Limb (tissue), 2 donors: ENCODE measurements at regions not wholly inside any gene's neighbourhood (a gene's known extent, or its start where the extent isn't known, plus 50 kb on each side); places are given as distances from the start of the nearest gene placed in this dataset.

ENCODE experiments used
- DNase-seq, 2 donors: peaks; one replicate each; pipeline ENCODE4 v3.0.0-alpha.2; 2016; ENCODE audit errors: extremely low spot score in 2 of 2

DNA sequence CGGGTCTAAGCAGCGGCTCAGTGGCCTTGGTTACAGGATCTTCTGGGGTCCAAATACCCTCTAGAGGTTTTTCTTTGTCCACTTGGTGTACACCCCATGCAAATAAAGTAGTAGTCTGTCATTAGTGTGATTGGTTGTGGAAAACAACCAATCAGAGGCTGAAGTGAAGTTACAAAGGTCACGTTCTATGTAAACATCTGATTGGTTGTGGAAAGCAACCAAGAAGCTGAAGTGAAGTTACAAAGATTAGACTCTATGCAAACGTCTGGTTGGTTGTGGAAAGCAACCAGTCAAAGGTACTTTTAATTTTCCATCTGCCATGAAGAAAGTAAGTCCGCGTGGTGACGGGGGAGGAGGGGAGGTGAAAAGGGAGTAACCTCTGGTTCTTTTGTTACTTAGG is 790.9 kb downstream of the UQCRFS1 start:
- no peak for DNase-seq

DNA sequence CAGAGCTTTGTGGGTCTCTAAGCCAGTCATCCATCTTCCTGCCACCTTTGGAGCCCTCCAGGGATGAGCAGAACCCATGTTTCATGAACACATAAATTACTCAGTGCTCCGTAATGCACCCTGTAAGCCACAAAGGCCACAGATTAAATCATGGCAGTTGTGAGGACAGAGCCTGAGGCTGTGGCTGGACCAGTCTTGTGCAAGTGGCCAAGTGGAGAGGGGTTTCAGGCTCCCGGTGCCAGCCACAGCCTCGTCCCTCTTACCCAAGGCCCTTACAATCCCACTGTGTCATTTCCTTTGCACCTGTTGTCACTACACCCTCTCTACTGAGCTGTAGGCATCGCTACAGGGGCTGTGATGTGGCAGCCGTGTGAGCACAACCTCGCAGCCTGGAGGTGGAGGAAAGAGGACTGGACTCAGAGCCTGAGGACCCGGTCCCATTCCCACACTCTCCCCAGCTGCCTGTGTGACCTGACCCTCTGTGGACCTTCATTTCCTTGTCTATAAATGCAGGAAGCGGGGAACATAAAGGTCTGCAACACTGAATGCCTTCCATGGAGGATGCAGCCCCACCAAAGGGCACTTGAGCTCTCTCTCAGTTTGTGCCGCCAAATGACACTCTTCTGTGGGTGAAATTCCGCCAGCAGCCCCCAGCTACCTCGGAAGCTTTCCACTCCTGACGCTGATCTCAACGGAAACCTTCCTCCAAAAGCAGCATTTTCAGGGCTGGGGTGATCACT is 792.0 kb downstream of the UQCRFS1 start:
- no peak for DNase-seq

DNA sequence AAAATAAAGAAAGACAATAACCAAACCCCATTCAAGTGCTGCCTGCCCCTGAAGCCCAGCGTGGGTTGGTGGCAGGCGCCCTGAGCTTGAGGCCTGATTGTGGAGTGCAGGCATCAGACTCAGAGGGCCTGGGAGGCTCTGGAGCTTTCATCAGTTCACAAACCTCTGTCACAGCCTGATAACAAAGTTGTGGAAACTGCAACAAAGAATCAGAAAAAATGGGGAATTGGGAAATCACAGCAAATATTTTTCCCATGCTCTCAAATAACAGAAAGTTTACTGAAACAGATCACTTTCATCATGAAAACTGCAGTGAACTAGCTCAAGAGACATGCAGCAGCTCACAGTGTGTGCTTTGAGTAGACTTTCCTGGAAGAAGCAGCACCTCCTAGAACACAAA is 793.6 kb downstream of the UQCRFS1 start:
- no peak for DNase-seq

DNA sequence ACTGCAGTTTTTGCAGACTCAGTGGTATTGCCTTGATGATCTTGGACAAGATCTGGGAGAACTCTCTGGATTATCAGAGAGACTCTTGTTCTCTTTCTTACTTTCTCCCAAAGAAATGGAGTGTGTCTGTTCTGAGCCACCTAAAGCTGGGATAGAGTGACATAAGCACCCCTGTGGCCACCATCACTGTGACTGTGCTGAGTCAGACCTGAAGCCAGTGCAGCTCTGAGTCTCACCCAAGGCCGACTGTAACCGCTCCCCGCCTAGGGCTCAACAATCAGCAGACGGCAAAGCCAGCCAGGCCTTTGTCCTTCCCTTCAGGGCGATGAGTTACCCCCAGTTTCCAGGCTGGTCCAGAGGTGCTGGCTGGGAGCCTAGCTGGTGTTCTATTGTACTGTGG is 795.6 kb downstream of the UQCRFS1 start:
- DNase-seq: no peak

DNA sequence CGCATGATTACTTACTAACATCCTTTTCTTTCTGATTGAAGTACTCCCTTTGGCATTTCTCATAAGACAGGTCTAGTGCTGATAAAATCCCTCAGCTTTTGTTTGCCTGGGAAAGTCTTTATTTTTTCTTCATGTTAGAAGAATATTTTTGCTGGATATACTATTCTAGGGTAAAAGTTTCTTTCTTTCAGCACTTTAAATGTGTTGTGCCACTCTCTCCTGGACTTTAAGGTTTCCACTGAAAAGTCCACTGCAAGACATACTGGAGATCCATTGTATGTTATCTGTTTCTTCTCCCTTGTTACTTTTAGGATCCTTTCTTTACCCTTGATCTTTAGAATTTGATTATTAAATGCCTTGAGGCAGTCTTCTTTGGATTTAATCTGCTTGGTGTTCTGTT is 796.7 kb downstream of the UQCRFS1 start:
- DNase-seq: no peak

DNA sequence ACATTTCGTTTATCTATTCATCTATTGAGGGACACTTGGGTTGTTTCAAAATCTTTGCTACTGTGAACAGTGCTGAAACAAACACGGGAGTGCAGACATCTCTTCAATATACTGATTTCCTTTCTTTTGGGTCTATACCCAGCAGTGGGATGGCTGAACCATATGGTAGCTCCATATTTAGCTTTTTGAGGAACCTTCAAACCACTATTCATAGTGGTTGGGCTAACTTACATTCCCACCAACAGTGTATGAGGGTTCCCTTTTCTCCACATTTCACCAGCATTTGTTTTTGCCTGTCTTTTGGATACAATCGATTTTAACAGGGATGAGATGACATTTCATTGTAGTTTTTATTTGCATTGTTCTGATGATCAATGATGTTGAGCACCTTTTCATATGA is 798.2 kb downstream of the UQCRFS1 start:
- DNase-seq: no peak

DNA sequence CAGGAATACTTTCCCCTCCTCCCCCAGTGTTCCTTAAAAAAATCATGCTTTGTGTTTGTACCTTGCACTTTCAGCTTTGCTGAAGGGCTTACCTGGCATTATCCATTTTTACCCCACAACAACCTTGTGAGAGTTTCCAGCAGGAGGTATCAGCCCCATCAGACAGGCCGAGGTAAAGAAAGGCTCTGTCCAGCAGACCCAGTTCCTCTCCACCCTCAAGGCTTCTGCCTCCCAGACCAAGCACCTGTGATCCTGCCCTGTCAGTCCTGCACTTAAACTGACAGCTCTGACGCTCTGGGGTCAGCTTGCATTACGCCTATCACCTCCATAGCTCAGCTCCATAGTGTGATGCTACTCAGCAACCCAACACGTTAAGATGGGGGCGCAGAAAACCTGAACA is 803.1 kb downstream of the UQCRFS1 start:
- DNase-seq: no peak

DNA sequence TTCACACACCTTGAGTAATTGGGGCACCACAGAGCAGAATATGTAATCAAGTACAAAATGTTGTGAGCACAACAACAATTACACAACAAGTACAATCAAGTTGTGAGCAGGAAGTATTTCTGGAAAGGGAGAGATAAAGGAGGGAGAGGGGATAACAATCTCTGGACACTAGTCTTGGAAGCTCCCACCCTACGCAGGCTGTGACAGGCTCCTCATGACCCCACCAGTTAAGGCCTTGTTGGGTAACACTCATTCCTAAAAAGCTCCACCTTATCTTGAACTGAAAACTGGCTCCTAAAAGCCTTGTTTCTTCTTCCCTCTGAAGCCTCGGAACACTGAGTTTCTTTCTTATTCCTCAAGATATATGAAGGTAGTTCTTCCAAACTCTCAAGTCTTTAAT is 806.0 kb downstream of the UQCRFS1 start:
- no peak for DNase-seq

DNA sequence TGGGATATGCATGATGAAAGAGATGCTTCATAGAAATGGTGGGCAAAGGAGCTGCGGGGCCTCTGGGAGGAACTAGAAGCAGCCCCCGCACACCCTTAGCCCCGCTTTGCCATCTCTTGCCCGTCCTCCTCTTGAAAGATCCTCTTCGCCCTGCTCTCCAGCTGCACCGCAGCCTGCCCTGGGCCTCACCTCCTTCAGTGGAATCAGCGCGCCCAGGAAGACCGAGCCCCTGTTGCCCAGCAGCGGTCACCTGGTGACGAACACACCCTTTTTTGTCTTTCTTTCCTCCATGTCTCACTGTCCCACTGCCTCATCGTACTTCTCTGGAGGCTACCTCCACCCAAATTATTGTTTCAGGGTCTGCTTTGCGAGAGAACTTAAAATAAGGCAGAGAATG is 807.6 kb downstream of the UQCRFS1 start:
- DNase-seq: no peak

DNA sequence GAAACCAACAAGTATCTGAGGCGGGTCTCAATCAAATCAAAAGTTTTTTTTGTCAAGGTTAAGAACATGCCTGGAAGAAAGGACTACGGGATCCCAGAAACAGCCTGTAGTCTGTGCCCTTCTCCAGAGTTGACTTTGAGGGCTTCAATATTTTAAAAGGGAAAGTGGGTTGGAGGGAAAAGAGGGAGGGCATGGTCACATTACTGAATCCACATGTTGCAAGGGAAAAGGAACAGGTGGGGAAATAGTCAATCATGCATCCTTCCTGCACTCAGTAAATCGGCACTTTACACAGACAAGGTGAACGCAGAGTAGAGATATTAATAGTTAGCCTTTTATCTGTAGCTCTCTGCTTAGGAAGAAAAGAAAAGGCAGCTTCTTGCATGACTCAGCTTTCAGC is 808.5 kb downstream of the UQCRFS1 start:
- no peak for DNase-seq

DNA sequence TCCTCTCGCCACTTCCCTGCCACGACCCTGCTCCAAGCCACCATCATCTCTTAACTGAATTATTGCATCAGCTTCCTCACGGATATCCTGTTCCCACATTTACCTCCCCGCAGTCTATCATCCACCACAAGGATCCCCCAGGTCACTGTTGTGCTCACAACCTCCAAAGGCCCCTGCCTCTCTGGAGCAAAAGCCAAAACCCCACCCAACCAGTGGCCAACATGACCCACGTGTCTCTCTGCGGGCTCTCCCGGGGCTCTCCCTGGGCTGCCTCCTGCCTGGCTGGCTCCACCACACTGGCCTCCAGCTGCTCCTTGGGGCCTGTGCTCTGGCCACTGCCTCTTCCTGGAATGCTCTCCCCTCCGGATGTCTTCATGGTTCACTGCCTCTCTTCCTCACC is 809.3 kb downstream of the UQCRFS1 start:
- DNase-seq: no peak

DNA sequence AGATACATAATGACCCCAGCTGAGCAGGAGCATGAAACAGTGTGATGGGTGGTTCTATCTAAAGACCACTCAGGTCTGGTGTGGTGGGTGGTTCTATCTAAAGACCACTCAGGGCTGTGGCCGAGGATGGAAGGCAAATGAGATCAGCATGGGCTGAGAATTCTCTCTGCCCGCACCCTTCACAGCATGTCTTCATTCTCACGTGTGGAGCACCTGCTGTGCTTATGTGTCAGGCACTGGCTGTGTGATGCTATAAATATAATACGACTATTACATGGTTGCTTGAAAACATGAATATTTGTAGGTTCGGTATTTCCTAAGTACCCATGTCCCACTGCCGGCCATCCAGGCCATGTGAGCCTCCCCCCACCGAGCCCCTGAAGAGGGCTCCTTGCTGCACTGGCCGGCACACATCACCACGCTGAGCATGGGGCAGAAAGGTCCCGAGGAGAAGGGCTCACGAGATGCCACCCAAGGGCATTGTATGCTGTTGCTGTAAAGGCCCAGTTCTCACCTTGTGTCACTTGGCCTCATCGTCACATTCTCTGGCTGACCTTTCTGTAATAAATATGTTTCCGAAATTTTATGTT is 810.2 kb downstream of the UQCRFS1 start:
- DNase-seq: no peak

DNA sequence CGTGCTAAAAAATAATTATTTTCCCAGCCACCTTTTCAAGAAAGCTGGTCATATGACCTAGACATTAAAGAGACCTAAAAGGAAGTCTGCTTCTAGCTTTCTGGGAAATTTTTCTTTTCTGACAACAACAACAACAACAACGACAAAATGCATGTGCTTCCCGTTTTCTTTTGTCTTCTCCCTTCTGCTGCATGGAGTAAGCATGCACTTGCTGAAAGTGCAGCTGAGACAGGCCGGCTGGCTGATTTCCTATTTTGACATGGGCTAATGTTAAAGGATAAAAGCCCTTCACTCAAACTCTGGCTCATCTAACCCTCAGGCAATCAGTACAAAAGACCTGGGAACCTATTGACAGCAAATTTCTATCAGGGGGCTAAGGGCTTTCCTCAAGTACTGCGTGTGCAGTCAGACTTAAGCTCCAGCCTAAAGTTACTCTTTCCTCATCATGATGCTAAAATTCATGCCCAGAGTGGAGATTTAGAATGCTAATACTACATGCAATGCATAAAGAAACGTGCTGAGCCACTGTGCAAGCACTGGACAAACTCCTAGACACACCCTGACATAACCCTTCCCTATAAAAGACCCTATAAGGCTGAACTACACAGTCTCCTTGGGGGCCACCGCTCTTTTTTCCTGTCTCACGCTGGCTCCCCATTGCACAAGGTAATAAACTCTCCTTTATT is 811.1 kb downstream of the UQCRFS1 start:
- DNase-seq: no peak

DNA sequence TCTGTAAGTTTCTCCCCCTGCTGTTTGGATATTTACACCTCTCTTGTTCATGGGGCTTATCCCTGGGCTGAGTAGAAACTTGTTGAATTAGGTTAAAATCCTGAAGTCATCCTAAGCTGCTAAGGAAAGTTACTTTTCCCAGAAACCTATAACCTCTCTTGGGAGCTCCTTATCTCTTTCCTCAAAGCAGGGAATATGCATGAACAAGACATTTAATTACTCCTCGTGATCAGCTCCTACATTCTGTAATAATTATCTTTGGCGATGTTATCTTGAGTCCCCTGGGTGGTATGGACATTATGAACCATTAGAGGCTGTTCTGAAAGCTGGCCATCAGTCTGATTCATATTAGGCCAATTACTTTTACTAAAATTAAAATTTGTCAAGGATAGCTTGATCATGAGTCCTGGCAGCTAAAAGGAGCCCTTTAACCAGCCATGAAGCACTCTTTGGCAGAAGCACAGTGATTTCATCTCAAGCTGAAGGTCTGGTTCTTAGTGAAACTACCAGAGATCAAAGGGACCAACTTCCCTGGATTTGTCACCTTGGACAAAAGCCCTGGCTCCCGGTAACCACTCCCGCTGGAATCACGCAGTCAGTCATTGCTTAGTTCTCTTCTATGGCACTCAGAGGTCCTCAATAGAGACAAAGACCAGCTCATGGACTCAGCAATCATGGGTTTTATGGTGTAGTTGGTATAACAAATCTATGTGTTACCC is 811.8 kb downstream of the UQCRFS1 start:
- DNase-seq: no peak

DNA sequence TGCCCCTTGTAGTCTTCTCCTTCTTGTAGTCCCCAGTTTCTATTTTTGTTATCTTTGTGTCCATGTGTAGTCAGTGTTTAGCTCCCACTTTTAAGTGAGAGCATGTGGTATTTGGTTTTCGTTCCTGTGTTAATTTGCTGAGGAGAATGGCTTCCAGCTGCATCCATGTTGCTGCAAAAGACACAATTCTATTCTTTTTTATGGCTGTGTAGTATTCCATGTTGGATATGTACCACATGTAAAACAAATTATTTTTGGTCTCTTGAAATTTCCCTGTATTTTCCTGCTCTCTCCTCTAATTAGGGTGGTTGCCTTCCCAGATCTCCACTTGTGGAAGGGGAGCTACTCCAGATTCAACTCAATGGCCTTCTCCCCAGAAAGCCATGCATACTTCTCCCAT is 813.8 kb downstream of the UQCRFS1 start:
- no peak for DNase-seq

DNA sequence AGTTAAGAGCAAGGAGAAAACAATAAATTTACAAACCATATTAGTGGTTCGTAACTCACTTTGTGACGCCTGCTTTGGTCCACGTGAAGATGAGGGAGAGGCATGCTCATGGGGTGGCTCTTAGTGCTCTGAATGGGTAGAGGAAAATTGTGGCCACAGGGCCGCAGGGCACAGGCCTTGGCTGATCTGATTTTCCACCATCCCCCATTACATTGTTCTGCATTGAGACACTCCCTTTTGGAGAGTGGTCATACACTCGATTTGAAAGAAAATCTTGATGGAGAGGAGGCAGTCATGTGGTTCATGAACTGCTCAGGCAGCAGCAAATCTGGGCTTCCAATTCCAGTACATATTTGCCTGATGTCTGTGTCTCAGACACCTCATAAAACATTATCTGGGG is 815.2 kb downstream of the UQCRFS1 start:
- no peak for DNase-seq

DNA sequence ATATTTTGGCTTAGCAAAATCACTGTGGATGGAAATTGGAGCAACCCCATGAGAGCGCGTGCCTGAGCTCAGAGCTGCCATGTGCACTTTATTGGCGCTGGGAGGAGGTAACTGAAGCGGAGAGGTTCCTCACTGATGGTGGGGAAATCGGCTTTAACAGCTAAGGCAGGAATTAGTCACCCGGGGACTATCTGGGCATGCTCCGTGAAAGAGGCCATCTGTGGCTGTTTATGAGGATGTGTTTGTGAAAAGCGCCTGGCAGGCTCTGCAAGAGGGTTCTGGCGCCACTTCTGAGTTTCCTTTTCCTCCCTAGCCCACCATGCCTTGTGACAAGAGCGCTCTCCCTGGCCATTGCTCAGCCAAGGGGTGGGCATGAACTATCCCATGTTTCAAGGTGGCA is 815.6 kb downstream of the UQCRFS1 start:
- no peak for DNase-seq

DNA sequence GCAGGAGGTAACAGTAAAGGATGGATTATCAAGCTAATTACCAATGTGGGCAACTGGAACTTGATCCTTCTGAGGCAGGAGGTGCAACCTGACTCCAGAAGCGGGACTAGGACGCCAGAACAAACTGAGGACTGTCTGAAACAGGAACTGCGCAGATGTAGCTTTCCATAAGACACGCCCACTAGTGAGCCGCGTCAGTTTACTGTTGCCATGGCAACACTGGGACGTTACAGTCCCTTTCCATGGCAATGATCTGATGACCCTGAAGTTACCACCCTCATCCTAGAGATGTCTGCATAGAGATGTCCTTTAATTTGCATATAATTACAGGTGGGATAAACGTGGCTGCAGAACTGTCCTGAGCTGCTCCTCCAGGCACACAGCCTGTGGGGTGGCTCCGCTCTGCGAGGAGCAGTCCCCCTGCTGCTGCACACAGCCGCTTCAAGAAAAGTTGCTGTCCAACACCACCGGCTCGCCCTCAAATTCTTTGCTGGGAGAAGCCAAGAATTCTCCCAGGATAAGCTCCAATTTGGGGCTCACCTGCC is 816.6 kb downstream of the UQCRFS1 start:
- DNase-seq: no peak

DNA sequence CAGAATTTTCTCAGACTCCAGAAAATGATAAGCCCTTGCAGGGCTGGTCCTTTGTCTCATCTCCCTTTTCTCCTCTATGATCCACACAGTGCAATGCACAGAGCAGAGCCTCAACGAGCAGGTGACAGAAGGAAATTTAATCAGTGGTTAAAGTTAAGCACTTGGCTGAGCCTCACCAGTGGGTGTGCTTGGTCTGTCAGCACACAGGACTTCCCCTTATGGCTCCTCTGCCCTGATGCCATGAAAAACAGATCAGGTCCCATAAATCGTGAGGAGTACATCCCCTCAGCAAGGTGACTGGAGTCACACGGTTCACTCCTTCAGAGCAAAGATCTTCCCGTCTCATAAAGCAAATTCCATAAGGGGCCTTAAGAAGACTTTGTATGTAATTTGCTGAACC is 818.2 kb downstream of the UQCRFS1 start:
- DNase-seq: no peak

DNA sequence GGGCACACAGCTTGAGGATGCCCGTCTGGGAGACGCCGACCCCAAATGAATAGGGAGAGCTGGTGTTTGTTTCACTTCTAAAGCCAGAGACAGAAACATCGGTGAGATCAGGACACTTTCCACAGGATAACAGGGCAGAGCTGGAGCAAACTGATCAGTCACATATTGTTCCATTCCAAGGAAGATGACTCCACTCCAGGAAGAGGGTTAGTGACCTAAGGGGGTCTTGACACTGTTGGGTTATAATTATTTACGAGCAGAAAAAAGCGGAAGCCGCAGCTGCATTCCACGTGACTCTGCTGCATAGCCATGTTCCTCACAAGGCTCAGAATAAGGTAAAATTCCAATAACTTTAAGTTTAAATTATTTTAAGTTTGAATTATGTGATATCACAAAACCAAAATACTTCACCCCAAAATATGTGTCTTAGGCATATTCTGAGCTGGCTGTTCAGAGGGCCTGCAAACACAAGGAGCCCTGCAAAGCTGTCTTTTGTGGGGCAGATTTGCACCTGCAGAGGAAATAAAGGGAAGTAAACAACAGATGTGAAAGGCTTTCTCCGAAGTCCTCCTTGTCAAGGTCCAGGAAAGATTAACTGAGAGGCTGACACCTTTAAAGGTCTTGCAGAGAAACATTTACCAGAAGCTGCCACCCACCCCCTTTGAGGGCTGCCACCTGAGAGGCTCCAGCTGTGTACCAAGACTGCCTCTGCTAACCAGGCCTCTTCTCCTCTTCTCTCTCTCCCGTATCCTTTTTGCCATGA is 819.2 kb downstream of the UQCRFS1 start:
- DNase-seq: no peak

DNA sequence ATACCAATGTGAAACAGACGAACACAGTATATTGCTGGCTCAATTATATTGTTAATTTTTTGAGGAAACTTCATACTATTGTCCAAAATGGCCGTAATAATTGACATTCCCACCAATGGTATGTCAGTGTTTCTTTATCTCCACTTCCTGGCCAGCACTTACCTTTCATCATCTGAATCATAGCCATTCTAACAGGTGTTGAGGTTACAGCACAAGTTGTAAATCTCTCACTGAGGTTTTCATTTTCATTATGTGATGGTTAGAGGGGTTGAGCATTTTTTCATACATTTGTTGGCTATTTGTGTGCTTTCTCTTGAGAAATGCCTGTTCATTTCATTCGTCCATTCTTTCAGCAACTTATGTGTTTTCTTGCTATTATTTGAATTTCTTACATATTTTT is 824.0 kb downstream of the UQCRFS1 start:
- no peak for DNase-seq
